D721Med (cell line): ENCODE measurements at regions not wholly inside any gene's neighbourhood (a gene's known extent, or its start where the extent isn't known, plus 50 kb on each side); places are given as distances from the start of the nearest gene placed in this dataset.

Source experiments
- DNase-seq: peaks from one replicate; pipeline ENCODE4 v3.0.0; 2011; ENCODE audit warnings: low spot score; ENCODE audit not compliant: insufficient read length
- FAIRE-seq: peaks from 2 replicates; lab custom pipeline; 2011; peaks lifted over from hg19 to GRCh38; lab: Jason Lieb, UNC
- TF ChIP-seq, protein P1 (sequence below): IDR thresholded peaks from 2 replicates; pipeline ENCODE4 v1.5.1; 2012; ENCODE audit warnings: mild to moderate bottlenecking, control low read depth; ENCODE audit not compliant: insufficient read depth; ENCODE audit errors: missing control alignments

DNA sequence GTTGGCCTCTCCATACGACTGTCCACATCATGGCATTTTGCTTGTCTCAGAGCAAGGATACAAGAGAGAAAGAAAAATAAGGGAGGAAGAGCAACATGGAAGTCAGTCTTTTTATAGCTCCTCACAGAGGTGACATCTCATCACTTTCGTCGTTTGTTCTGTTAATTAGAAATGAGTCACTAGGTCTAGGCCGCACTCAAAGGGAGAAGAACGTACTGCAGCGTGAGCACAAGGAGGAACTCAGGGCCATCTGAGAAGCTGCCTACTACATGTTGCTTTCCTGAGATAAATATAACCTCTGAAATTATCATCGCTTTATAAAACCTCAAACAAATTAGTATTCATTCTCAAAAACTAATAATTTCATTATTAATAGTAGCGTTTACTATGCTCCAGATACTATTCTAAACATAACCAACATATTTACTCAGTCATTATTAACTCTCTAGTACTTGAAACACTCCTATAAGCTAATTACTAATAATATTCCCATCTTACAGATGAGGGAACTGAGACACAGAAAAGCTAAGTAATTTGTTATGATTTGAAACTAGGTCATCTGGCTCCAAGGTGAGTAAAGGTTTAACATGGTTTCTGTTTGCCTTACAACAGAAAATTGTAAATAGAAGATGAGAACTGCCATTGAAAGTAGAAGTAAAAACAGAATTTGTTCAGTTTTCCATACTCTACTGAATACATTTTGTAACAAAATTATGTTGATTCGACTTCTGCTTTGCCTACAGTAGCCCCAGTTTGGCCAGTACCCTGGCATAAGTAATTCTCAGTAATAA, 213.2 kb upstream of the UGT8 start:
- no peak for DNase-seq
- no peak for FAIRE-seq
- TF ChIP-seq, protein P1, sequence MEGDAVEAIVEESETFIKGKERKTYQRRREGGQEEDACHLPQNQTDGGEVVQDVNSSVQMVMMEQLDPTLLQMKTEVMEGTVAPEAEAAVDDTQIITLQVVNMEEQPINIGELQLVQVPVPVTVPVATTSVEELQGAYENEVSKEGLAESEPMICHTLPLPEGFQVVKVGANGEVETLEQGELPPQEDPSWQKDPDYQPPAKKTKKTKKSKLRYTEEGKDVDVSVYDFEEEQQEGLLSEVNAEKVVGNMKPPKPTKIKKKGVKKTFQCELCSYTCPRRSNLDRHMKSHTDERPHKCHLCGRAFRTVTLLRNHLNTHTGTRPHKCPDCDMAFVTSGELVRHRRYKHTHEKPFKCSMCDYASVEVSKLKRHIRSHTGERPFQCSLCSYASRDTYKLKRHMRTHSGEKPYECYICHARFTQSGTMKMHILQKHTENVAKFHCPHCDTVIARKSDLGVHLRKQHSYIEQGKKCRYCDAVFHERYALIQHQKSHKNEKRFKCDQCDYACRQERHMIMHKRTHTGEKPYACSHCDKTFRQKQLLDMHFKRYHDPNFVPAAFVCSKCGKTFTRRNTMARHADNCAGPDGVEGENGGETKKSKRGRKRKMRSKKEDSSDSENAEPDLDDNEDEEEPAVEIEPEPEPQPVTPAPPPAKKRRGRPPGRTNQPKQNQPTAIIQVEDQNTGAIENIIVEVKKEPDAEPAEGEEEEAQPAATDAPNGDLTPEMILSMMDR: no peak

DNA sequence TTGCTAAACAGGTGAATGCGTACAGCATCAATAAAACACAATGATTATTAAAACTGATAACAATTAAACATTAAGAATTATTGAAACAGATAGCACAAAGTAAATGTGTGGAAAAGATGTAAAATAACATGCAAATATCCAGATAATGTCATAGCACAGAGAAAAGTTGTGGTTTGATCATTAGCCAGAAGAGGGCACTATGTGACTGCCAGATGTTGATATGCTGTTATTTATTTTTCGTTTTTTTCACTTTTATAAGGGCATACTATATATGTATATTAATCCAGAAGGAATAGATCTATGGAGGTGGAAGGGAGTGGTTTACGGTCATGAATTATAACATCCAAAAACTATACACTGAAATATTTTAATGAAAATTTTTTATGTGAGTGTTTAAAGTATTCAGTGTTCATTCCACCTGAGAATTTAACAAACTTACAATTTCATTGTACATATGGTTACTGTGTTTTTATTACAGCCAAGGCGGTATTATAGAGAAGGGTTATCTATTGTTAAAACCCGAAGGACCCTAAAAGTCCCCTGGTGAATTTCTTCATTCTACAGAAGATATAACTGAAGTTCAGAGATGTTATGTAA, 211.9 kb upstream of the UGT8 start:
- TF ChIP-seq, protein P1: peak; percentile 70
- FAIRE-seq (peak; percentile 74), DNase-seq (no peak)

DNA sequence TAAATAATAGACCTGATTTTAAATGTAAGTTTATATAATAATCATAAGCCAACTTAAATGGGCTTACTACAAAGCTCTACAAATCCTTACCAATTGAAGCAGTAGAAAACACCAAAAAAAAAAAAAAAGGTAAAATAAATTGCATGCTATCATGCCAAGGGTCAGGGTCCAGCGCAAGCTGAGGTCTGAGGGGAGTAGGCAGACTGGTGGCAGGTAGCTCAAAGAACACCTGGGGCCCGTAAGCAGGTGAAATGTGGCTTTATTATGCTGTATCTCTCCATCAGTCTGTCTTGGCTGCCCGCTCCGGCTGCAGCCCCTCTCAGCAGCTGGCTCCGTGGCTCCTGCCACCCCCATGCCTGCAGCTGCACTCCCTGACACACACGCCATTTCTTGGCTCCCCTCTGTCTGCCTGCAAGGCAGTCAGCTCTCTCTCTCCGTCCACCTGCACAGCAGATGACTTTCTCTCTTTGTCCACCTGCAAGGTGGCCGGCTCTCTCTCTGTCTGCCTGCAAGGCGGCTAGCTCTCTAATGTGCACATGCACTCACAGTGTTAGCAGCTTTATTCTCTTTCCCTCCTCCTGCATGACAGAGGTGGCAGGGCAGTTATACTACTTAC, 209.4 kb upstream of the UGT8 start:
- TF ChIP-seq, protein P1: no peak
- FAIRE-seq: no peak

DNA sequence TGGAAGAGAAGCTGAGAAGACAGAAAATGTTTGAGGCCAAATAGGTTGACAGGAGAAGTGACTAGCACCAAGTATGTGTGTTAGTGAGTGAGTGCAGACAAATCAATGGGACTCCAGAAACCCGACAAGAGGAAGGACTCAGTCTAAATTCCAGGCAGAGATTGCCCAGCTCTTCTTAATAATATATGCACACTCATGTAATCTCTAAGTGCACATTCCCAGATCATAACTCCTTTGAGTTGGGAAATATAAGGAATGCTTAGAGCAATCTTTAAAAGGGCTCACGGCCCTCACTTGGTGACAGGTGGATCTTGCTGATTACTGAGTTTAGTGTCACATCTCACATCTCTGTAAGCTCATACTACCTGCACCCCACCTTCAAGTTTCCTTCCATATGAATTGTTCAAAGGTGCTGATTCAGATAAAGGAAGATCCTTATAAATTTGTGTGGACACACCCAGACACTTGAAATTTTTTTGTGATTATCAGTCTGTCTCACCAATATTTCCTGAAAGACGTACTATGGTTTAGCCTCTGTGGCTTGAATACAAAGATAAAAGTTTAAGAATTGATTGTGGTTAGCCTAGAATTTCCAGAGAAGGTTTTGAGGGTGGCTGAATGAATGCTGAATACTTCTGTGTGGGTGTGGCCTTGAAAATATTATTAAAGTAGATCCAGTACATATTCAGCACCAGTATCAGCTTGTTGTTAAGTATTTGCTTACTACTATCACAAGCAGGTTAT, 205.1 kb upstream of the UGT8 start:
- FAIRE-seq (no peak), DNase-seq (no peak)
- TF ChIP-seq, protein P1: no peak

More for the DNA sequence above, 209.4 kb upstream of the UGT8 start:
- no peak for DNase-seq

DNA sequence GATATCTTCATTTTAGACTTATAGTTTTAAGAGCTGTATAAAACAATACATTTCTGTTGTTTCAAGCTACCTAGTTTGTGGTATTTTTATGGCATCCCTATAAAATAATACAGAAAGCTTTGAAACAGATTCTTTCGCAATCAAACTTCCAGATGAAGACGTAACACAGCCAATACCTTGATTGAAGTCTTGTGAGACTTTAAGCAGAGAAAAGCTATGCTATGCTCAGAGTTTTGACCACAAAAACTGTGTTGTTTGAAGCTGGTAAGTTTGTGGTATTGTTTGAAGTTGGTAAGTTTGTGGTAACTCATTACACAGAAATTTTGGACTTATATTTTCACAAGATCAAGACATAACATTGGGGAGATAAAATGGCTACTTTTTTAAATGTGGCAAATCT, 201.8 kb upstream of the UGT8 start:
- FAIRE-seq (no peak), DNase-seq (no peak)
- TF ChIP-seq, protein P1: no peak

DNA sequence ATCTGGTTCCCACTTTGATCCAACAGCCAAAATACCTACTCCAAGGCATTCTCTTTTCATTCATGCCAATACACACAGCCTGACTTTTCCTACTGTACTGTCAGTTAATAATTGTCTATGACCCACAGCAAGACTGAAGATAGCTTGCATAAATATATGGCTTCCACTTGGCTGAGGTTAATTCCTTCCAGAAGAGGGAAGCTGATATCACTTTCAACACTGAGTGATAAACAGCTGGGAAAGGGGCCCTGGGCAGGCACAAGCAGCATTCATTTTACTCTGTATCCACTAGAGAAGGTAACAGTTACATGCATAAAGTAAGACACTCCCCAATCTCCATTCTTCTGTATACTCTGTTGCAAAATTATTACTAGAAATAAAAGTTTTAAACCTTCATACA, 200.2 kb upstream of the UGT8 start:
- TF ChIP-seq, protein P1: no peak
- DNase-seq (no peak), FAIRE-seq (no peak)
